ENCODE measurements at regions not wholly inside any gene's neighbourhood (a gene's known extent, or its start where the extent isn't known, plus 50 kb on each side); places are given as distances from the start of the nearest gene placed in this dataset.

DNA sequence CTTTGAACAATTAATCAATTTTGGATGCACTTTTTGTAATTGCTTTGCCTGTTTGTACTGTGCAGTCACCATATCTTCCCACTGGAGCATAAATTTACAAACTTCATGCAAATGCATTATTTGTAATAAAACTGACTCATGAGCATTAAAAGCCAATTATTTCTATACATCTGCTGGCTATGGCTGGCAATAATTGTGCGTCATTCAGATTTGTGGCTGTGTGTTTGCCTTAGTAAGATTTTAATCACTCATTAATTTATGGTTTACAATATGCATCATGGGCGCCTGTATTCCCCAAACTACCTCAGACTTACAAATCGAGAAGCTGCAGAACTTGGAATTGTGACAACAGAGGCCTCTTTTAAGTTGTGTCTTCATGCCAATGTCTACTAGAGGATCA is 132.4 kb upstream of the TRIB2 start:
- TF ChIP-seq, protein P1, sequence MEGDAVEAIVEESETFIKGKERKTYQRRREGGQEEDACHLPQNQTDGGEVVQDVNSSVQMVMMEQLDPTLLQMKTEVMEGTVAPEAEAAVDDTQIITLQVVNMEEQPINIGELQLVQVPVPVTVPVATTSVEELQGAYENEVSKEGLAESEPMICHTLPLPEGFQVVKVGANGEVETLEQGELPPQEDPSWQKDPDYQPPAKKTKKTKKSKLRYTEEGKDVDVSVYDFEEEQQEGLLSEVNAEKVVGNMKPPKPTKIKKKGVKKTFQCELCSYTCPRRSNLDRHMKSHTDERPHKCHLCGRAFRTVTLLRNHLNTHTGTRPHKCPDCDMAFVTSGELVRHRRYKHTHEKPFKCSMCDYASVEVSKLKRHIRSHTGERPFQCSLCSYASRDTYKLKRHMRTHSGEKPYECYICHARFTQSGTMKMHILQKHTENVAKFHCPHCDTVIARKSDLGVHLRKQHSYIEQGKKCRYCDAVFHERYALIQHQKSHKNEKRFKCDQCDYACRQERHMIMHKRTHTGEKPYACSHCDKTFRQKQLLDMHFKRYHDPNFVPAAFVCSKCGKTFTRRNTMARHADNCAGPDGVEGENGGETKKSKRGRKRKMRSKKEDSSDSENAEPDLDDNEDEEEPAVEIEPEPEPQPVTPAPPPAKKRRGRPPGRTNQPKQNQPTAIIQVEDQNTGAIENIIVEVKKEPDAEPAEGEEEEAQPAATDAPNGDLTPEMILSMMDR (IDR thresholded peaks at IDR 0.05): no peak
- no peak for TF ChIP-seq POLR2A (IDR thresholded peaks at IDR 0.05)
